Neuronal stem cell (in vitro differentiated cells): ENCODE measurements at regions not wholly inside any gene's neighbourhood (a gene's known extent, or its start where the extent isn't known, plus 50 kb on each side); places are given as distances from the start of the nearest gene placed in this dataset.
A peak's percentile ranks its signal among the peaks of the same experiment; 100 is the strongest.

Experiments used
- DNase-seq: peaks from one replicate; pipeline ENCODE4 v3.0.0-alpha.2; 2013; ENCODE audit warnings: low spot score
- H2AFZ ChIP-seq: one replicate; pipeline ENCODE4 v1.6.1; 2013; ENCODE audit warnings: mild to moderate bottlenecking, low read length, inconsistent platforms
- H2AK5ac ChIP-seq: 2 replicates; pipeline ENCODE4 v1.6.1; 2013; ENCODE audit warnings: low read depth, mild to moderate bottlenecking, inconsistent platforms, low read length, moderate library complexity, mixed read lengths
- H2BK120ac ChIP-seq: 2 replicates; pipeline ENCODE4 v1.6.1; 2013; ENCODE audit warnings: low read depth, mild to moderate bottlenecking, inconsistent platforms, low read length, moderate library complexity, mixed read lengths
- H2BK12ac ChIP-seq: one replicate; pipeline ENCODE4 v1.6.1; 2013; ENCODE audit warnings: low read length, inconsistent platforms
- H2BK15ac ChIP-seq: 2 replicates; pipeline ENCODE4 v1.6.1; 2013; ENCODE audit warnings: mild to moderate bottlenecking, low read length, inconsistent platforms, mixed read lengths
- H2BK5ac ChIP-seq: one replicate; pipeline ENCODE4 v1.6.1; 2013; ENCODE audit warnings: inconsistent platforms, mild to moderate bottlenecking, low read length, moderate library complexity
- H3K14ac ChIP-seq: one replicate; pipeline ENCODE4 v1.6.1; 2013; ENCODE audit warnings: low read length, inconsistent platforms
- H3K18ac ChIP-seq: 2 replicates; pipeline ENCODE4 v1.6.1; 2013; ENCODE audit warnings: low read length, inconsistent platforms
- H3K23ac ChIP-seq: 2 replicates; pipeline ENCODE4 v1.6.1; 2013; ENCODE audit warnings: low read depth, mild to moderate bottlenecking, mixed read lengths, low read length, inconsistent platforms; ENCODE audit not compliant: poor library complexity
- H3K27ac ChIP-seq: replicated peaks from 3 replicates; pipeline ENCODE4 v1.5.1; 2013; ENCODE audit warnings: low read length, inconsistent platforms
- H3K27me3 ChIP-seq, 3 experiments: 2 replicates each; pipeline ENCODE4 v1.6.1; 2013; ENCODE audit warnings: low read length in 3 of 3, mild to moderate bottlenecking in 2 of 3, inconsistent platforms in 1 of 3, low read depth in 1 of 3, mixed read lengths in 1 of 3, moderate library complexity in 1 of 3; ENCODE audit not compliant: control insufficient read depth in 3 of 3, insufficient read depth in 3 of 3
- H3K36me3 ChIP-seq, 2 donors: replicated peaks in 1 of 2; 2 replicates each; pipeline ENCODE4 v1.6.1; 2013; ENCODE audit warnings: low read length in 2 of 2; ENCODE audit not compliant: control insufficient read depth in 2 of 2, insufficient read depth in 2 of 2
- H3K4ac ChIP-seq: 2 replicates; pipeline ENCODE4 v1.6.1; 2013; ENCODE audit warnings: inconsistent platforms, mild to moderate bottlenecking, low read length, moderate library complexity
- H3K4me1 ChIP-seq, 2 donors: 1 replicate in 1 of 2; 2 replicates in 1 of 2; pipeline ENCODE4 v1.6.1; 2013; ENCODE audit warnings: low read length in 2 of 2, low read depth in 1 of 2; ENCODE audit not compliant: control insufficient read depth in 2 of 2, insufficient read depth in 1 of 2
- H3K4me2 ChIP-seq: one replicate; pipeline ENCODE4 v1.6.1; 2013; ENCODE audit warnings: mild to moderate bottlenecking, low read length, inconsistent platforms; ENCODE audit not compliant: insufficient read depth, poor library complexity, severe bottlenecking
- H3K4me3 ChIP-seq, 2 donors: 2 replicates each; pipeline ENCODE4 v1.5.1; 2013; ENCODE audit warnings: low read length in 2 of 2, mild to moderate bottlenecking in 2 of 2, inconsistent platforms in 1 of 2, moderate library complexity in 1 of 2
- H3K79me1 ChIP-seq: one replicate; pipeline ENCODE4 v1.6.1; 2013; ENCODE audit warnings: low read depth, mild to moderate bottlenecking, inconsistent platforms, low read length, moderate library complexity
- H3K9ac ChIP-seq: one replicate; pipeline ENCODE4 v1.6.1; 2013; ENCODE audit warnings: mild to moderate bottlenecking, low read depth, low read length, inconsistent platforms; ENCODE audit not compliant: poor library complexity
- H3K9me3 ChIP-seq, 2 donors: replicated peaks in 1 of 2; 2 replicates each; pipeline versions ENCODE3 to v1.6.1; 2013; ENCODE audit warnings: low read length in 2 of 2, mild to moderate bottlenecking in 2 of 2, inconsistent platforms in 1 of 2, low read depth in 1 of 2, mixed read lengths in 1 of 2, moderate library complexity in 1 of 2; ENCODE audit not compliant: control insufficient read depth in 2 of 2, insufficient read depth in 1 of 2
- H4K8ac ChIP-seq: one replicate; pipeline ENCODE4 v1.6.1; 2013; ENCODE audit warnings: low read depth, mild to moderate bottlenecking, inconsistent platforms, low read length, moderate library complexity
- H4K91ac ChIP-seq: one replicate; pipeline ENCODE4 v1.6.1; 2013; ENCODE audit warnings: low read length, low read depth, mild to moderate bottlenecking, inconsistent platforms; ENCODE audit not compliant: poor library complexity
- WGBS, 2 donors: extraction: QIAGEN DNeasy Blood & Tissue Kit; methylation state at CpG; one replicate each; pipeline ENCODE4 v1.1.7; 2013; ENCODE audit warnings: missing lambda C conversion rate in 2 of 2, mixed read lengths in 1 of 2; ENCODE audit not compliant: insufficient read length in 2 of 2, insufficient replicate concordance in 1 of 2; ENCODE audit errors: extremely low coverage in 2 of 2; 5-methylcytosine and 5-hydroxymethylcytosine counted together

DNA sequence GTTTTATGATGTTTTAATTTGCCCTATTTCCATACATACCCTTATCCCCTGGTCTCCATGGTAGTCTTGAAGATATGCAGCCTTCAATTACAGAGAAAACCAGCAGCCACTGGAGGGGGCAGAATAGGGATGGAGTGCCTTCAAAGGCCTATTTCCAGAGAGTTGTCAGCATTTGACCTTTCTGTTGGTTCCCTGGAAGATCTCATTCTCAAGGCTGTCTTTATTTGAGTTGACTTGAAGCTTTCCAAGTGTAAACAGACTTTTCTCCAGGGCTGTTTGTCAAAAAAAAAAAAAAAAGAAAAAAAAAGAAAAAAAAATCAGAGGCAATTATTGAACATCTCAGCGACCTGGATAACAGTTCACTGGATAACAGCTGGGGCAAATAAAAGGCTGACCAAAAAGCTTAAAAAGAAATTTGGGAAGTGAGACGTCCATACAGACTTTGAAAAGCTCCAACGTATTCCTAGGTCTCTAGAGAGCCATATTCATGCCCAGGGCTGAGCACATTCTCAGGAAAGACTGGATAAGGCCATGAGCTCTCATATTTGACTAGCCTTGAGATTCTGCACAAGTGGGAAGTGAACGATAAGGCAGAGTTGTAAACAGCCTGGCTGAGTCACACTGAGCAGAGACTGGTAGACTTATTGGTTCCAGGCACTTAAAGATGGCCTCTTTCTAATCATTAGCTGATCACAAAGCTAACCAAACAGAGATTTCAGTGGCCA, 126.6 kb downstream of the VAPA start:
- no peaks in the 10 kb centered on the region for H3K36me3 ChIP-seq
- no peak overlapping the region for H2BK5ac ChIP-seq
- no peak overlapping the region for H2BK15ac ChIP-seq
- WGBS, 2 donors = no CpG with 5 or more reads among the region's 4 CpGs
- H2BK12ac ChIP-seq = no peak overlapping the region
- H3K9ac ChIP-seq = no peak overlapping the region
- H3K14ac ChIP-seq = no peak overlapping the region
- no peaks in the 10 kb centered on the region for H3K27me3 ChIP-seq
- H3K23ac ChIP-seq = no peak overlapping the region
- H3K4ac ChIP-seq = no peak overlapping the region
- no peaks in the 10 kb centered on the region for H3K79me1 ChIP-seq
- no peak for DNase-seq
- H4K91ac ChIP-seq = no peak overlapping the region
- H3K4me2 ChIP-seq = no peak overlapping the region
- H2AK5ac ChIP-seq = no peak overlapping the region
- H3K27ac ChIP-seq = no peak overlapping the region
- H3K18ac ChIP-seq = no peak overlapping the region
- H3K4me1 ChIP-seq = peaks cover 0 to 19% of the 10 kb centered on the region in 2 donors
- no peak overlapping the region for H3K4me3 ChIP-seq
- H2BK120ac ChIP-seq = no peak overlapping the region
- H4K8ac ChIP-seq = no peak overlapping the region
- peak overlapping the region; percentile 59 for H2AFZ ChIP-seq
- H3K9me3 ChIP-seq = peaks cover 5 to 8% of the 10 kb centered on the region in 2 donors

DNA sequence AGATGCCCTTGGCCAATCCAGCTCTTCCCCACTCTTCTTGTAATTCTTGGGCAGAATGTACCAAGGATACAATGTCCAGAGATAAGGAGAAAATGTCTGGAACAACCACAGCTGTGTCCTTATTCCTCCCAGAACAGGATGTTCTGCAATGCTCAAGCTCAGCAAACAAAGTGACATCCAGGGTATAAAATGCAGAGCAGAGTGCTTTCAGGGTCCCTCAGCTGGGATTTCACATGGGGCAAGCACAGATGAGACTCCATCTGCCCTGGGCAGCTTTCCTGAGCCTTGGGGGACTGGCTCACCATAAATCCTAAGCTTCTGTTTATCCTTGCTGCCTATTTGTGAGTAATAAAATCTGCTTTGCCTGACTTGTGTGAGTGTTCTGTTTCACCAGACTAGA, 127.4 kb downstream of the VAPA start:
- Histone ChIP-seq H4K8ac (no peak overlapping the region), H3K27me3 (no peaks in the 10 kb centered on the region), H3K18ac (no peak overlapping the region), H3K14ac (no peak overlapping the region), H3K9me3 (peaks cover 5 to 8% of the 10 kb centered on the region in 2 donors), H3K9ac (no peak overlapping the region), H4K91ac (no peak overlapping the region), H2BK5ac (no peak overlapping the region), H3K4ac (no peak overlapping the region), H3K36me3 (no peaks in the 10 kb centered on the region), H3K23ac (no peak overlapping the region), H2AFZ (peak overlapping the region; percentile 59), H2BK15ac (no peak overlapping the region), H3K79me1 (no peaks in the 10 kb centered on the region), H3K27ac (no peak overlapping the region), H3K4me2 (no peak overlapping the region), H3K4me3 (no peak overlapping the region), H2BK12ac (no peak overlapping the region), H3K4me1 (peaks cover 0 to 11% of the 10 kb centered on the region in 2 donors), H2AK5ac (no peak overlapping the region), H2BK120ac (no peak overlapping the region)
- no peak for DNase-seq

DNA sequence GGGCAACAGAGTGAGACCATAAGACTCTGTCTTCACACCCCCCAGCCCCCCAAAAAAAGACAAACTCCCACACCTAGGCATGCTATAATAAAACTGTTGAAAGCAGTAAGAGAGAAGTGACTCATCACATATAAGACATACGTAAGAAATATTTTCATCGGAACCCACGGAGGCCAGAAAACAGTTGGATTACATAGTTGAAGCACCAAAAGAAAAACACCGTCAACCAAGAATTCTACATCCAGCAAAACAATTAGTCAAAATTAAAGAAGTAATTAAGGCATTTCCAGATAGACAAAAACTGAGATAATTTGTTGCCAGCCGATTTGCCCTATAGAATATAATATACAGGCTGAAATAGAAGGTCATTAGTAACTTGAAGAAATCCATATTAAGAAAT, 128.7 kb downstream of the VAPA start:
- Histone ChIP-seq H3K23ac (no peak overlapping the region), H3K79me1 (no peaks in the 10 kb centered on the region), H3K14ac (no peak overlapping the region), H3K4me1 (peaks cover 0 to 10% of the 10 kb centered on the region in 2 donors), H3K27me3 (no peaks in the 10 kb centered on the region), H3K4me2 (no peak overlapping the region), H2BK15ac (no peak overlapping the region), H2BK12ac (no peak overlapping the region), H4K91ac (no peak overlapping the region), H3K36me3 (no peaks in the 10 kb centered on the region), H2AFZ (no peak overlapping the region), H2BK5ac (no peak overlapping the region), H3K9ac (no peak overlapping the region), H2BK120ac (no peak overlapping the region), H3K4ac (no peak overlapping the region), H3K18ac (no peak overlapping the region), H3K9me3 (peaks cover 5 to 8% of the 10 kb centered on the region in 2 donors), H2AK5ac (no peak overlapping the region), H4K8ac (no peak overlapping the region), H3K4me3 (no peak overlapping the region), H3K27ac (no peak overlapping the region)
- no peak for DNase-seq
- WGBS, 2 donors = no CpG with 5 or more reads among the region's 5 CpGs

DNA sequence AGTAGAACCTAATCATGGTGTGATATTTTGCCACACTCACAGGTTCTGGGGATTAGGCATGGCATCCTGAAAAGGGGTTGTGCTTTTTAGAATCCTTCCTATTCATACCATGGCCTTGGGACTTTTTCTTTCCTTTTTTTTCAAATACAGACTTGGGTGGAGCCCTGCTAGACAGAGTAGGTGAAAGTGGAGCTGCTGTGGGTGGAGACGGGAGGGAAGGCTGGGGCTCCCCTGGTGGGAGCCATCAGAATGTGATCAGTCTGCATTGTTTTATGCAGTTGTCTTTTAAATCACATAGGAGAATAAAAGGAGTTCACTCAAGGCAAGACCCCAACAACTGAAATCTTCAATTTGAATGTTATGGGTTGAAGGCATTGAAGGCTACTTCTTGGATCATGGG, 130.2 kb downstream of the VAPA start:
- Histone ChIP-seq H2BK120ac (no peak overlapping the region), H3K9ac (no peak overlapping the region), H3K18ac (no peak overlapping the region), H3K4ac (no peak overlapping the region), H3K79me1 (no peaks in the 10 kb centered on the region), H2BK15ac (no peak overlapping the region), H2BK5ac (no peak overlapping the region), H2BK12ac (no peak overlapping the region), H3K9me3 (peaks cover 5 to 8% of the 10 kb centered on the region in 2 donors), H3K27ac (no peak overlapping the region), H3K4me3 (no peak overlapping the region), H3K36me3 (no peaks in the 10 kb centered on the region), H3K4me1 (peaks cover 0 to 10% of the 10 kb centered on the region in 2 donors), H3K14ac (no peak overlapping the region), H3K4me2 (no peak overlapping the region), H2AK5ac (no peak overlapping the region), H4K8ac (no peak overlapping the region), H4K91ac (no peak overlapping the region), H3K27me3 (no peaks in the 10 kb centered on the region), H2AFZ (no peak overlapping the region), H3K23ac (peak overlapping the region; percentile 18)
- WGBS, 2 donors = no CpG with 5 or more reads among the region's 1 CpG
- no peak for DNase-seq
